Rectal smooth muscle tissue (tissue), 1 donor: ENCODE measurements at regions not wholly inside any gene's neighbourhood (a gene's known extent, or its start where the extent isn't known, plus 50 kb on each side); places are given as distances from the start of the nearest gene placed in this dataset.

Experiments used
- H3K27ac ChIP-seq: one replicate; pipeline ENCODE4 v1.7.0; 2013; ENCODE audit warnings: low read depth, low read length, inconsistent platforms
- H3K27me3 ChIP-seq: one replicate; pipeline ENCODE4 v1.7.0; 2013; ENCODE audit warnings: low read length; ENCODE audit not compliant: control insufficient read depth, insufficient read depth
- H3K36me3 ChIP-seq: one replicate; pipeline ENCODE4 v1.7.0; 2013; ENCODE audit warnings: low read length; ENCODE audit not compliant: control insufficient read depth, insufficient read depth
- H3K4me1 ChIP-seq: one replicate; pipeline ENCODE4 v1.7.0; 2013; ENCODE audit warnings: low read length; ENCODE audit not compliant: control insufficient read depth, insufficient read depth
- H3K4me3 ChIP-seq: one replicate; pipeline ENCODE4 v1.7.0; 2013; ENCODE audit warnings: low read length
- H3K9ac ChIP-seq: one replicate; pipeline ENCODE4 v1.7.0; 2013; ENCODE audit warnings: low read length

DNA sequence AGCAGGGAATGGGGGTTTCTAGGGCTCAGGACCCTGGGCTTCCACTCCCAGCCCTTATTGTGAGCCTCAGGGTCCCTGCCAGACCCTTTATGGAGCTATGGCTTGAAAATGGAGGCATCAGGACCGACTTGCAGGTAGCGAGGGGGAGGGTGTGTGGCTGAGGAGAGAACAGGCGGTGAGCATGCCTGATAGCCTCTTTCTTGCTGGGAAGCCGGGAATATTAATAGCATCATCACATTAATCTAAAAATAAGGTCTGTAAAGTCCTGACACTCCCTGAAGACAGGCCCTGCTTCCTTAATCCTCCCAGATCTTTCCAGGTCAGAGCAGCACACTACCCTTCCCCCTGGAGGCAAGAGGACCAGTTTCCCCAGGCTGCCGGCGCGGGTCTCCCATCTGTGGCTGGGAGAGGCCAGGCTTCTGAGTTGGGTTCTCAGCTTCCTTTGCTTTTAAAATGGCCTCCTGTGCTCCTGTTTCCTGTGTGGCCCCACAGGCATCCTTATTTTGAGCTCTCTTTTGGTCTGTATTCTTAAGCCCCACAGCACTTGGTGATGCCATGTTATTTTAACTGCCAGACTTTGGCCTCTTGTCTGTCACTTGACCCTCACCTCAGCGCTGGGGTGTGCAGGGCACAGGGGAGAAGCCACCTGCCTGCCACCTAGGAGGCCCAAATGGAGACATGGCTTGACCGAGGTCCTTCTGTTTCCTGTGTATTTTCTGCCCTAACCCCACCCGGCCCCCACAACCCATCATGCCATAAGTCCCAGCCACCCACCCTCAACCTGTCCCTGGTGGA is 185.0 kb upstream of the TOPAZ1 start:
- Histone ChIP-seq H3K27me3 (no peaks in the 10 kb centered on the region), H3K27ac (no peak overlapping the region)

DNA sequence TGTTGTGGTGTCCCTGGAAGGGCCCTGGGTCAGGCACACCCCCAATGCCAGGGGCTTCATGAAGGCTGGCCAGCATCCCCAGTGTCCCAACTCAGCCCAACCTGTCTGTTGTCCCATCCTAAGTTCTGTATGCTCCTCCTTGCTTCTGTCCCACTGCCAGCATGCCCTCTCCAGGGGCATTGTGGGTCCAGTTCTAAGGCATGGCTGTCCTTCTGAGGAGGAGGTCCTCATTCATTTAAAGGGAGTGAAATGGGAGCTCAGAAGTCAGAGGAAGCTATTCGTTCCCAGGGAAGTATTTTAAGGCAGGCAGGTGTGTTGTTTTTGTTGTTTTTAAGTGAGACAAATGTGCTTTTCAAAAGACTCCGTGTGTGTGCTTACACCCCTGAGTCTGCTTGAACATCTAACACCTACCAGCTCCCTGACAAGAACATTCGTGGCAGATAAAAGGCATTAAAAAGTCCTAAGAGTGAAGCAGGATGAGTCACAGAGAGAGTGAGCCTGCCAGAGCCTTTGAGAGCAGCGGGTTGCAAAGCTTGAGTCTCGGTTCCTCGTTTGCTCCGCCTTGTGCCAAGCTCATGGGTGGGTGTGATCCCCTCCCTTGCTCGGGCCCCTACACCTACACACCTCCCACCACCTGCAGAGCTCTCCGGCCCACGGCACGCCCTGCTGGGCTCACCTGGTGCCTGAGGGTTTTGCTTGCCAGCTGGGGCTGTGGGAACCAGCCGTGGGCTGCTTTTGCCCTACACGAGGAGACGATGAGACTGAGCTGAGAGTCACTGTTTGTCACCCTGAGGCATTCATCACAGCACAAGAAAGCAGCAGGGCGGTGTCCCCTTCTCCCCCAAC is 183.4 kb upstream of the TOPAZ1 start:
- Histone ChIP-seq H3K36me3 (no peaks in the 10 kb centered on the region), H3K9ac (no peak overlapping the region), H3K4me3 (no peak overlapping the region), H3K4me1 (no peaks in the 10 kb centered on the region), H3K27me3 (no peaks in the 10 kb centered on the region), H3K27ac (no peak overlapping the region)

More for the DNA sequence above, 185.0 kb upstream of the TOPAZ1 start:
- Histone ChIP-seq H3K4me3 (no peak overlapping the region), H3K4me1 (no peaks in the 10 kb centered on the region), H3K9ac (no peak overlapping the region), H3K36me3 (no peaks in the 10 kb centered on the region)

DNA sequence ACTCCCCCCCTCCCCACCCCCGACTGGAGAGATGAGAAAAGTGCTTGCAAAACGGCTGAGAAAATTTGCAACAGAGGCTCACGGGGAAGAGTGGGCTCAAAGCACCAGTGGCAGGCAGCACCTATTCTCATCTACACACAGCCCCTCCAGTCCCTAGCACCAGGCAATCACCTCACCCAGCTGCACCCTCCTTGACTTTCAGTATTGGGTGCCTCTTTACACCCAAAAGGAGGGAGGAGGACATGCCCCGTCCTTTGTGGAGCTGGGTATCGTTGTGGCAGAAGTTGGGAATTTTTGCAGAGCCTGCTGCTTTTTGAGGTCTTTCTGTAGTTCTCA is 182.8 kb upstream of the TOPAZ1 start:
- Histone ChIP-seq H3K36me3 (no peaks in the 10 kb centered on the region), H3K4me3 (no peak overlapping the region), H3K27me3 (no peaks in the 10 kb centered on the region), H3K4me1 (no peaks in the 10 kb centered on the region), H3K9ac (no peak overlapping the region), H3K27ac (no peak overlapping the region)

DNA sequence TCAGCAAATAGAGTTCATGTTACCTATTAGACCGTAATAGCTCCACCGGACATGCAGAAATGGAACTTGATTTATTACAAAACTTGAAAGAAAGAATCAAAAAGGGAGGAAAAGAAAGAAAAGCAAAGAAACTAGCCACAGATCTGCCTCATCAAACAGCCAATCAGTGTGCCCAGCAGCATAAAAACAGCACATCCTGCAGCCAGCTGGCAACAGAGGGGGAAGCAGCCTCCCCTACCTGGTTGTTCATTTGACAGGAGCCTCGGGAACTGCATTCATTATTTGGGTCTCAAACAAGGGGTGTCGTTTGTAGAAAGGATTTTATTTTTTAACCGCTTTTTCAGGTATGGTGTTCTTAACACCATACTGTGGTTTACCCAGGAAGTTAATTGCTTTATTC is 181.5 kb upstream of the TOPAZ1 start:
- Histone ChIP-seq H3K27me3 (no peaks in the 10 kb centered on the region), H3K27ac (no peak overlapping the region)

DNA sequence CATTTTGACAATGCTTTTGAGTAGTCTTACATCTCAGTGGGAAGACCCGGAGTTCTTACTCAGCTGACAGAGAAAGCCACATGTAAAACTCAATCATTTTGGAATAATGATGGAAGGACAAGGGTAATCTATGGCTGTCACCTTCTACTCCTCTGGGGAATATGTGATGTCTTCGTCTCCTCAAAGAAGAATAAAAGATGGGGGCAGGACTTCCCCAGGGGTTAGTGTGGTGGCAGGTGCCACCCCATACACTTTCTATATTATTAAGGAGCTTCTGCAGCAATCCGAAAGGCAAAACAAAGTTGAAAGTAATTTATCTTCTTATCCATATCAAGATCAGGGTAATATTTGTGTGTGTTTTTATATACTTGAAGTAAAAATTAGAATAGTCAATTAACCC is 180.4 kb upstream of the TOPAZ1 start:
- Histone ChIP-seq H3K4me3 (no peak overlapping the region), H3K4me1 (no peaks in the 10 kb centered on the region), H3K9ac (no peak overlapping the region), H3K27me3 (no peaks in the 10 kb centered on the region), H3K36me3 (no peaks in the 10 kb centered on the region), H3K27ac (no peak overlapping the region)

More for the DNA sequence above, 181.5 kb upstream of the TOPAZ1 start:
- H3K36me3 ChIP-seq, result no peaks in the 10 kb centered on the region
- no peak overlapping the region for H3K4me3 ChIP-seq
- no peak overlapping the region for H3K9ac ChIP-seq
- no peaks in the 10 kb centered on the region for H3K4me1 ChIP-seq

DNA sequence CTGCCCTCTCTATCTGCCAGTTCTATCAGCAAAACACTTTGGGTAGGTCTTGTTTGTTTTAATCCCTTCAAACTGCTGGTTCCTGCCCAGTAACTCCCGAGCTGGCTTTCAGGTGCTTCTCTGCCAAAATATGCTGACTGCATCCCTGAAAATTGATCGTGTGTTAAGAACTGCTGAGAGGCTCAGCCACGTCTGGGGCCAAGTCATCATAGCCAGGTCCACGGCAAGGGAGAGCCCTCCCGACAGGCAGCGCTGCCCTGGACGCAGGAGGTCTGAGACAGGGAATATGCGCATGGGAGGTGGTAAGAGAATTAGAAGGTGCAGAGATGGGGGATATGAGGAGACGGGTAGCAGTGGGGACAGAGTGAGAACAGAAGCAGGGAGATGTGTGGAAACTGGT is 179.7 kb upstream of the TOPAZ1 start:
- H3K4me3 ChIP-seq, result no peak overlapping the region
- no peaks in the 10 kb centered on the region for H3K36me3 ChIP-seq
- H3K27ac ChIP-seq, result no peak overlapping the region
- no peaks in the 10 kb centered on the region for H3K27me3 ChIP-seq
- no peaks in the 10 kb centered on the region for H3K4me1 ChIP-seq
- H3K9ac ChIP-seq, result no peak overlapping the region

DNA sequence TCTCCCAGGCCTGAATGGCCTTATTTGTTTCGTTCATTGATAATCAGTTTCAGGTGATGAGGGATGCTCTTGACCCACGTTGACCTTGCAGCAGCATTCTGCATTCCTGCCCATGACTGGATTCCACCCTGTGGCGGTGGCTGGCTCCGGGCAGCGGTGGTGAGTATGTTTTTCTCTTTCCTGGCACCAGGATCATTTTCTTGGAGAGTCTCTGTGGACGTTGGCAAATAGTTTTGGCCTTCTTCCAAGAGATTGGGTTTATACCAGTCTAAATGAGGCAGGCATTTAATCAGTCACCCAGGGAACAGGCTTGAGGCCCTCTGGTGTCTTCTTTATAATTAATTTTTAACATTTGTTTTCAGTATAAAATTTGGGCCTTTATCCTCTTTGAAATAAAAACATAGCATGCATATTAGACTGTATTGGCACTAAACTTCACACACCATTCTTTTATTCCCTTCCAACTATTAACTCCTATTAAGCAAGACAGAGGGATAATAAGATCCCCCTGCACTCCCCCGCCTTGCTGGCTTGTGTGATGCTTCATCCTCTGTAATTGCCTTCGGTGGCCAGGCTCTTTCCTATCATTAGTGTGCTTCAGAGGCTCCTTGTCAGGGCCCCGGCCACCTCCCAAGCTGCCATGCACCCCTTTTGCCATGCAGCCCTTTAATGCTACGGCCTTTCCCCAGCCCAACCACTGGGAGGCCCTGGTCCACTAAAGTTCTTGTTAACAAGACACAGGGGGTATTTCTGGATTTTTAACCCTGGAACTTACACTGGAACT is 176.2 kb upstream of the TOPAZ1 start:
- Histone ChIP-seq H3K9ac (no peak overlapping the region), H3K27me3 (no peaks in the 10 kb centered on the region), H3K4me3 (no peak overlapping the region), H3K27ac (no peak overlapping the region), H3K4me1 (no peaks in the 10 kb centered on the region), H3K36me3 (no peaks in the 10 kb centered on the region)

DNA sequence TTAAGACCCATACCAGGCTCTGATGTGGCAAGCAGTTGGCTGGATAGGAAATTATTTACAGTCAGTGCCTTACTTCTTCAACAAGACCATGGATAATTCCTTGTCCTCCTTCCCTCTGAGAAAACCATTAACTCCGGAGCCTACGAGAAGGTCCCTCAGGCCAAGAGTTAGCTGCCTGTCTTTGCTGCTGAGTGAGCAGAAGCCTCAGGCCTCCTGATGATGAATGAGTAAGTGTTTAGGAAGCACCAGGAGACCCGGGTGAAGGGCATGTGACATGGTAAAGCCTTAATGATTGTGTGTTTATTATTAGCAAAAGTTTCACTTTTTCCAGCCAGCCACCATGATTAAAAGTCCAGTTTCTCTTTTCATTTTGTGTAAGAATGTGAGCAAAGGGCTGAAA is 174.9 kb upstream of the TOPAZ1 start:
- H3K4me1 ChIP-seq, result no peaks in the 10 kb centered on the region
- no peak overlapping the region for H3K4me3 ChIP-seq

DNA sequence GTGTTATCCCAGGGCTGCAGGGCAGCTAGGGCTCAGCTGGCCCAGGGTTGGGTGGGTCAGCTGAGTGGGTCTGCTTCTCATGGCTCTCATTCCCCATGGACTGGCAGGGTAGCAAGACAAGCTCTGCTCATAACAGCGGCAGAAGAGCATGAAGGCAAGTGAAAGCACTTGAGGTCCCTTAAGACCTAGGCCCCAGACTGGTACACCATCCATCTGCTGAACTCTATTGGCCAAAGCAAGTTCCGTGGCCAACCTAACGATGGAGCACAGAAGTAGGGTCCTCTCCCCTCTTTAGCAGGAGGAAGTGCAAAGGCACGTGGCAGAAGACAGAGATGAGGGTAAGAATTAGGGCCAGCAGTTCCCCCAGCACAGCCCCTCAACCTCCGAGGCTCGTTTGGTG is 174.3 kb upstream of the TOPAZ1 start:
- no peaks in the 10 kb centered on the region for H3K27me3 ChIP-seq
- H3K9ac ChIP-seq, result no peak overlapping the region
- no peak overlapping the region for H3K27ac ChIP-seq
- no peak overlapping the region for H3K4me3 ChIP-seq
- H3K36me3 ChIP-seq, result no peaks in the 10 kb centered on the region
- no peaks in the 10 kb centered on the region for H3K4me1 ChIP-seq

More for the DNA sequence above, 174.9 kb upstream of the TOPAZ1 start:
- no peaks in the 10 kb centered on the region for H3K27me3 ChIP-seq
- H3K9ac ChIP-seq, result no peak overlapping the region
- no peaks in the 10 kb centered on the region for H3K36me3 ChIP-seq
- H3K27ac ChIP-seq, result no peak overlapping the region

DNA sequence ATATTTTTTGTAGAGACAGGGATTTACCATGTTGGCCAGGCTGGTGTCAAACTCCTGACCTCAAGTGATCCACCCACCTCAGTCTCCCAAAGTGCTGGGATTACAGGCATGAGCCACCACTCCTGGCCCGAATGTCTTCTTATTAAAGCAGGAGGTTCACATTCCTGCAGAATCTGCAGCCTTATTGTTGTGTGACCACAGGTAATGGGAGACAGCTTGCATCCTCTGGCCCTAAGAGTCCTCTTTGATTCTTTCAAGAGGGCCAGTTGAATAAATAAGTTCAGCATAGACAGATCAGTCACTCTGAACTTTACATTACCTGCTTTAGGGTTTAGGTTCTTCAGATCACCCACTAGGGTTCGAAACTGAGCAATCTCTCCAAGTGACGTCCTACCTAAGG is 172.9 kb upstream of the TOPAZ1 start:
- Histone ChIP-seq H3K4me3 (no peak overlapping the region), H3K36me3 (no peaks in the 10 kb centered on the region), H3K27me3 (no peaks in the 10 kb centered on the region), H3K9ac (no peak overlapping the region), H3K4me1 (no peaks in the 10 kb centered on the region), H3K27ac (no peak overlapping the region)

DNA sequence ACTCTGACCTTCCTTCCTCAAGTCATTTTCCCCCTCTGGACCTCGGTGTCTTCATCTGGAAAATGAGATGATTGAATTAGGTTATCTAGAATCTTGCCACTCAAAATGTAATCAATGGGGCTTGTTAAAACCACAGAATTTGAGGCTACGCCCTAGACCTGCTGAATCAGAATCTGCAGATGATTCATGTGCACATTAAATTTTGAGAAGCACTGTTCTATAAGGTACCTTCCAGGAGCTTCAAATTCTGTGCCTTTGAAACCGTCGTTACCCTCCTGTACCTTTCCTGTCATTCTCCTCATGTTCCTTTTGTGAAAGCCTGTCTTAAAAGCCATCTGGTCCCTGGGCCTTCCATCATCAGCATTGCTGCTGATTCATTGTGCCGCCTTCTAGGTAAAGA is 172.4 kb upstream of the TOPAZ1 start:
- no peaks in the 10 kb centered on the region for H3K27me3 ChIP-seq
- H3K36me3 ChIP-seq, result no peaks in the 10 kb centered on the region
- H3K4me1 ChIP-seq, result no peaks in the 10 kb centered on the region
- no peak overlapping the region for H3K27ac ChIP-seq
- H3K4me3 ChIP-seq, result no peak overlapping the region
- no peak overlapping the region for H3K9ac ChIP-seq

DNA sequence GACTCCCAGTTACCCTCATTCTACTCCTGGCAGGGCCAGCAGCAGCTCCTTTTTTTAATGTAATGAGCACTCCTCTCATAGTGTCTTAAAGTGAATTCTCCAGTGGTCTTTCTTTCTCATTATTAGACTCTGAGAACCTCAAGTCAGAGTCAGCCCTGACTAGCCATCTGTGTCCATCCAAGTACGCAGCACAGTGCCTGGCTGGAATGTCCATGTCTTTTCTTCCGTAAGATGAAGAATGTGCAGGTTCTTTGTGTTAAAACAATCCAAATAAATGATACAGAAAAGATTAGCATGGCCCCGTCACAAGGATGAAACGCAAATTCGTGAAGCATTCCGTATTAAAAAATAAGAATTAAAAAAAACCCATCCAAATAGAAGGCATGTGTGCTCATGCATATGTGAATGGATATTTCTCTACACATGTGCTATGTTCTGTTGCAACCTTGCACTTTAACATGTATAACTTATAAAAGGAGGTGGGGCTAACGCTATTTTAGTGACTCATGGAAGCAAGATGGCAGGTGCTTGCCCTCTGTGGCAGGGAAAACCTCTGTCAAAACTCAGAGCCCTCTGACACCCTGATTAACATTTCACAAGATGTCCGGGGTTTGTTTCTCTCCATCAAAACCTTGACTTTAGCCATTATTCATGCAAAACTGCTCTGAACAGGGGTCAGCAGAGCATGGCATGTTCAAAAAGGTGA is 170.7 kb upstream of the TOPAZ1 start:
- H3K27ac ChIP-seq, result no peak overlapping the region
- H3K36me3 ChIP-seq, result no peaks in the 10 kb centered on the region
- no peak overlapping the region for H3K9ac ChIP-seq
- no peak overlapping the region for H3K4me3 ChIP-seq
- H3K27me3 ChIP-seq, result no peaks in the 10 kb centered on the region
- H3K4me1 ChIP-seq, result no peaks in the 10 kb centered on the region
